Tibial artery (tissue), 4 donors: ENCODE measurements at regions not wholly inside any gene's neighbourhood (a gene's known extent, or its start where the extent isn't known, plus 50 kb on each side); places are given as distances from the start of the nearest gene placed in this dataset.

Experiments used
- DNase-seq, 2 donors: peaks; one replicate each; pipeline ENCODE4 v3.0.0-alpha.2; 2019
- H3K27ac ChIP-seq, 2 donors: fragments of 200-600 bp; sonication (generic) in 1 of 2; 1 replicate in 1 of 2; 2 replicates in 1 of 2; pipeline ENCODE4 v1.5.1; 2018 to 2019; ENCODE audit warnings: mild to moderate bottlenecking in 1 of 2
- H3K27me3 ChIP-seq, 2 donors: fragments of 200-600 bp; sonication (generic) in 1 of 2; one replicate each; pipeline versions ENCODE4 v1.5.1 to v1.6.0; 2016 to 2019
- H3K36me3 ChIP-seq, 3 donors: fragments of 200-600 bp; sonication (generic) in 2 of 3; one replicate each; pipeline ENCODE4 v1.5.1; 2016 to 2019; ENCODE audit warnings: mild to moderate bottlenecking in 2 of 3
- H3K4me1 ChIP-seq, 4 donors: fragments of 200-600 bp; sonication (generic) in 2 of 4; 1 replicate in 3 of 4; 2 replicates in 1 of 4; pipeline ENCODE4 v1.5.1; 2016 to 2019
- H3K4me3 ChIP-seq, 2 donors: fragments of 200-600 bp; sonication (generic) in 1 of 2; 1 replicate in 1 of 2; 2 replicates in 1 of 2; pipeline ENCODE4 v1.5.1; 2018 to 2019; ENCODE audit warnings: mild to moderate bottlenecking in 2 of 2
- H3K9me3 ChIP-seq, 3 donors: fragments of 200-600 bp; sonication (generic) in 1 of 3; one replicate each; pipeline ENCODE4 v1.5.1; 2016 to 2019
- intact Hi-C: fragments of 100-400 bp; cut with DNase I; formaldehyde crosslinking; loops from one replicate; pipeline ENCODE4 v1.15.0; 2023; ENCODE audit warnings: low total_unique reads
- TF ChIP-seq, protein P1 (sequence below), 2 experiments: fragments of 200-600 bp in 1 of 2; fragments of 450-650 bp in 1 of 2; IDR thresholded peaks; one replicate each; pipeline ENCODE4 v1.5.1; 2017 to 2019; ENCODE audit warnings: antibody characterized with exemption in 2 of 2, mild to moderate bottlenecking in 1 of 2, moderate library complexity in 1 of 2

DNA sequence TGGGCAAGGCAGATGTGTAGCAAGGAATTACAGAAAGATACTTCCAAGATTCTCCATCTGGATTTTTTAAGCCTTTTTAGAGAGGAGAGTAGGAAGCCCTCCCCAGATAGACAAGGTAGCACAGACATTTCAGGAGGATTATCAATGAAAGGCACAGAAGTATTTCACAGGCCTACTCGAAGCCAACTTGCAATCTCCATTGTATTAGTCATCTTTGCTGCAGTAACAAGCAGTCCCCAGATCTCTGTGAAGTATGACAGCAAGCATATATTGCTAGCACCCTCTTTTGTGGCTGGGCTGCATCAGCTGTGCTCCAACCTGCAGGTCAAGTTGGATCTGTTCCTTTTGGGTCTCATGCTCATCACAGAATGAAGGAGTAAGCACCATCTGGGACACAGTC, 101.6 kb downstream of the MAF start:
- intact Hi-C loops, result no loop called here
- no peak overlapping the region for H3K4me3 ChIP-seq
- no peaks in the 10 kb centered on the region for H3K36me3 ChIP-seq
- no peak overlapping the region for H3K27ac ChIP-seq
- peaks cover 0 to 4% (median 0%) of the 10 kb centered on the region in 3 donors for H3K9me3 ChIP-seq
- DNase-seq, result no peak
- TF ChIP-seq, protein P1, sequence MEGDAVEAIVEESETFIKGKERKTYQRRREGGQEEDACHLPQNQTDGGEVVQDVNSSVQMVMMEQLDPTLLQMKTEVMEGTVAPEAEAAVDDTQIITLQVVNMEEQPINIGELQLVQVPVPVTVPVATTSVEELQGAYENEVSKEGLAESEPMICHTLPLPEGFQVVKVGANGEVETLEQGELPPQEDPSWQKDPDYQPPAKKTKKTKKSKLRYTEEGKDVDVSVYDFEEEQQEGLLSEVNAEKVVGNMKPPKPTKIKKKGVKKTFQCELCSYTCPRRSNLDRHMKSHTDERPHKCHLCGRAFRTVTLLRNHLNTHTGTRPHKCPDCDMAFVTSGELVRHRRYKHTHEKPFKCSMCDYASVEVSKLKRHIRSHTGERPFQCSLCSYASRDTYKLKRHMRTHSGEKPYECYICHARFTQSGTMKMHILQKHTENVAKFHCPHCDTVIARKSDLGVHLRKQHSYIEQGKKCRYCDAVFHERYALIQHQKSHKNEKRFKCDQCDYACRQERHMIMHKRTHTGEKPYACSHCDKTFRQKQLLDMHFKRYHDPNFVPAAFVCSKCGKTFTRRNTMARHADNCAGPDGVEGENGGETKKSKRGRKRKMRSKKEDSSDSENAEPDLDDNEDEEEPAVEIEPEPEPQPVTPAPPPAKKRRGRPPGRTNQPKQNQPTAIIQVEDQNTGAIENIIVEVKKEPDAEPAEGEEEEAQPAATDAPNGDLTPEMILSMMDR (IDR thresholded peaks at IDR 0.05), result no peak
- H3K27me3 ChIP-seq, result no peaks in the 10 kb centered on the region
- H3K4me1 ChIP-seq, result no peaks in the 10 kb centered on the region

GRCh38 chr16:79497606-79498350, 102.8 kb downstream of the MAF start:
- no peak overlapping the region for H3K27ac ChIP-seq
- H3K9me3 ChIP-seq, result peaks cover 0 to 4% (median 0%) of the 10 kb centered on the region in 3 donors
- intact Hi-C loops, result no loop called here
- H3K27me3 ChIP-seq, result no peaks in the 10 kb centered on the region
- TF ChIP-seq, protein P1 (IDR thresholded peaks at IDR 0.05), result no peak
- DNase-seq, result no peak
- H3K4me3 ChIP-seq, result no peak overlapping the region
- H3K36me3 ChIP-seq, result no peaks in the 10 kb centered on the region
- no peaks in the 10 kb centered on the region for H3K4me1 ChIP-seq

DNA sequence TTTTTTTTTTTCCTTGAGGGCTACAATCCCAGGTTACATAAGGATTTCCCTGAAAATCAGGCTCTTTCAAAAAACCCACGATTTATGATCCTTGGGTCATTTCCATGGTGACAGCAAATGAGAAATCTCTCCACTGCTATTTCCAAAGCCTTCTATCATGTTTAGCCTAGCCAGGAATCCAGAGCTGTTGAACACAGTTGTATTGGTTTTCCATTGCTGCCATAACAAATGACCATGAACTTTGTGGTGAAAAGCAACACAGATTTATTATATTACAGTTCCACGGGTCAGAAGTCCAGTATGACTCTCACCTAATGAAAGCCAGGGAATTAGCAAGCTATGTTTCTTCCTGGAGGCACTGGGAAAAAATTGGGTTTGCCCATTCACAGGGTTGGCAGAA, 106.6 kb downstream of the MAF start:
- no peaks in the 10 kb centered on the region for H3K27me3 ChIP-seq
- H3K9me3 ChIP-seq, result peaks cover 0 to 3% (median 0%) of the 10 kb centered on the region in 3 donors
- H3K27ac ChIP-seq, result no peak overlapping the region
- H3K4me1 ChIP-seq, result no peaks in the 10 kb centered on the region
- no peak overlapping the region for H3K4me3 ChIP-seq
- DNase-seq, result no peak
- intact Hi-C loops, result no loop called here
- no peaks in the 10 kb centered on the region for H3K36me3 ChIP-seq
- TF ChIP-seq, protein P1 (IDR thresholded peaks at IDR 0.05), result no peak

- no peaks in the 10 kb centered on the region for H3K4me1 ChIP-seq
- no peak for DNase-seq
- no peaks in the 10 kb centered on the region for H3K9me3 ChIP-seq
- intact Hi-C loops, result no loop called here
- TF ChIP-seq, protein P1 (IDR thresholded peaks at IDR 0.05), result no peak
- H3K36me3 ChIP-seq, result no peaks in the 10 kb centered on the region
- peaks cover 0 to 6% of the 10 kb centered on the region in 2 donors for H3K27me3 ChIP-seq
- H3K4me3 ChIP-seq, result no peak overlapping the region
- no peak overlapping the region for H3K27ac ChIP-seq
Measured at GRCh38 chr16:79492036-79492435, 108.5 kb downstream of the MAF start.

- Histone ChIP-seq H3K36me3 (no peaks in the 10 kb centered on the region), H3K27ac (no peak overlapping the region), H3K4me3 (no peak overlapping the region), H3K27me3 (peaks cover 0 to 22% of the 10 kb centered on the region in 2 donors), H3K9me3 (no peaks in the 10 kb centered on the region), H3K4me1 (no peaks in the 10 kb centered on the region)
- no peak for DNase-seq
- intact Hi-C loops, result no loop called here
- TF ChIP-seq, protein P1 (IDR thresholded peaks at IDR 0.05), result no peak
Measured at GRCh38 chr16:79485020-79485419, 115.5 kb downstream of the MAF start.
